ENCODE measurements at regions not wholly inside any gene's neighbourhood (a gene's known extent, or its start where the extent isn't known, plus 50 kb on each side); places are given as distances from the start of the nearest gene placed in this dataset.

DNA sequence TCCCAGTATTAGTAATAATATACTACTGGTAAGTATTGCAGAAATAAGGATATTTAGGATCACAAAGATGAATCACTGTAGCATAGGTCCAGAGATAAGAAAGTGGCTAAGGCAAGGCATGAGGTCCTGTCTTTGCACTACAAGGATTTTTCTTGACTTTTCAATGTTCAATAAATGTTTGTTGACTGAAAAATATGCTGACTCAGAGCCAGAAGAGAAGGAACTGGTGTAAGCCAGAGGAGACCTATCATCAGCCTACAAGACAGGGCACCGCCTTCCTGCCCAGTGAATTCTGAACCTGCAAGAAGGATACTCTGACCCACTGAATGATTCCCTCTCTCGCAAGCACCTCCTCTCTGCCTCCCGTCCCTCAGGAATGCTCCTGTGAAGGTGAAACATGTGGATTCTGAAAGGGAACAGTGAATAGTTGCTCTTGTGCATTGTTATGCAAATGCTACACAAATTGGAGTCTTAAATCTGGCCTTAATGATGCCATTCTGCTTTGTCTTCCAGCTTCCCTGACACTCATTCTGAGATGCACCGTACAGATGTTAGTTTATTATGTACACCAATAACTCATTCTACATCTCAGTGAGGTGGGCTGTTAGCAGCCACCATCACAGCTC, 540.0 kb downstream of the OMA1 start:
- in situ Hi-C loops (cut with MboI; ENCODE audit: low pct_unique_long_range_greater_than_20kb in 2 of 9, low sequenced_read_pairs in 9 of 9, unreplicated experiment in 9 of 9) = no loop called here
- no peak overlapping the region for H3K4me3 ChIP-seq
- peaks cover 24 to 32% of the 10 kb centered on the region in 2 donors for H3K4me1 ChIP-seq (replicated peaks in 1 of 2)
- peak in 5 of 8 experiments; percentile 72 to 91 (median 85) for ATAC-seq (replicated peaks in 6 of 8)
- H3K27ac ChIP-seq = no peak overlapping the region
- WGBS, 10 experiments = 0 to 63% (median 15%) methylated on average over 2 to 4 of the region's 4 CpGs; no CpG with 5 or more reads in 1 of the 10 experiments

DNA sequence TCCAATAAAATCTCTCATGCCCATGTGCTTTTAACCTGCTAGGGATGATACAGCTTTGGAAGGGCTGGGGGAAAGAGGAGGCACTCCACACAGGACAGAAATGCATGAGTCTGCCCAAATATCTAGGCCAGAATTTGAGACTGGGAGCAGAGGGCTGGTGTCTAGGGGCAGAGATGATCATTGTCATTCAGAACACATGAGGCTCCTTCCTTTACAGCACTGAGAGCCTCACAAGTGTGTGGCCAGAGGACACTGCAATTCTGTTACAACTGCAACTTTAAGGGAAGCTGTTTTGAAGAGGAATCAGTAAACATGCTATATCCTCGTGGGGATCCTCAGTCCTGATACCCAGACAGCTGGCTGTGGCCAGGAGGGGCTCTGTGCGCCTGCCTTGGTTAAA, 541.3 kb downstream of the OMA1 start:
- in situ Hi-C loops (cut with MboI; ENCODE audit: low pct_unique_long_range_greater_than_20kb in 2 of 9, low sequenced_read_pairs in 9 of 9, unreplicated experiment in 9 of 9) = no loop called here
- H3K4me3 ChIP-seq = no peak overlapping the region
- peak in 5 of 8 experiments; percentile 8 to 37 (median 19) for ATAC-seq (replicated peaks in 6 of 8)
- peaks cover 24 to 32% of the 10 kb centered on the region in 2 donors for H3K4me1 ChIP-seq (replicated peaks in 1 of 2)
- WGBS, 10 experiments = 0 to 56% (median 27%) methylated on average over 1 to 2 of the region's 2 CpGs; no CpG with 5 or more reads in 2 of the 10 experiments
- no peak overlapping the region for H3K27ac ChIP-seq

- Histone ChIP-seq H3K4me3 (no peak overlapping the region), H3K4me1 (replicated peaks in 1 of 2) (peaks cover 24 to 32% of the 10 kb centered on the region in 2 donors), H3K27ac (no peak overlapping the region)
- peak in 6 of 8 experiments; percentile 18 to 77 (median 36) for ATAC-seq (replicated peaks in 6 of 8)
- in situ Hi-C loops (cut with MboI; ENCODE audit: low pct_unique_long_range_greater_than_20kb in 2 of 9, low sequenced_read_pairs in 9 of 9, unreplicated experiment in 9 of 9) = no loop called here
- 6 to 90% (median 85%) methylated on average over 1 to 3 of the region's 3 CpGs; no CpG with 5 or more reads in 4 of the 10 experiments for WGBS, 10 experiments
These were observed 542.5 kb downstream of the OMA1 start for GRCh38 chr1:58003988-58004387.

- peaks cover 24 to 32% of the 10 kb centered on the region in 2 donors for H3K4me1 ChIP-seq (replicated peaks in 1 of 2)
- no peak overlapping the region for H3K27ac ChIP-seq
These were observed 543.5 kb downstream of the OMA1 start for GRCh38 chr1:58003059-58003458.

GRCh38 chr1:58000821-58001220, 545.7 kb downstream of the OMA1 start:
- Histone ChIP-seq H3K4me1 (replicated peaks in 1 of 2) (peaks cover 7 to 15% of the 10 kb centered on the region in 2 donors), H3K4me3 (no peak overlapping the region), H3K27ac (no peak overlapping the region)
- no peak for ATAC-seq (replicated peaks in 6 of 8)
- in situ Hi-C loops (cut with MboI; ENCODE audit: low pct_unique_long_range_greater_than_20kb in 2 of 9, low sequenced_read_pairs in 9 of 9, unreplicated experiment in 9 of 9) = no loop called here
- 6 to 100% (median 79%) methylated on average over 1 of the region's 1 CpG; no CpG with 5 or more reads in 2 of the 10 experiments for WGBS, 10 experiments

More at GRCh38 chr1:58003059-58003458, 543.5 kb downstream of the OMA1 start:
- whole genome bisulfite sequencing, 10 experiments = 0 to 47% (median 29%) methylated on average over 1 to 3 of the region's 3 CpGs; no CpG with 5 or more reads in 1 of the 10 experiments
- in situ Hi-C loops (cut with MboI; ENCODE audit: low pct_unique_long_range_greater_than_20kb in 2 of 9, low sequenced_read_pairs in 9 of 9, unreplicated experiment in 9 of 9) = no loop called here
- no peak for ATAC-seq (replicated peaks in 6 of 8)
- H3K4me3 ChIP-seq = no peak overlapping the region

- WGBS, 10 experiments = 10 to 100% (median 87%) methylated on average over 1 of the region's 1 CpG
- peaks cover 1 to 8% of the 10 kb centered on the region in 2 donors for H3K4me1 ChIP-seq (replicated peaks in 1 of 2)
- in situ Hi-C loops (cut with MboI; ENCODE audit: low pct_unique_long_range_greater_than_20kb in 2 of 9, low sequenced_read_pairs in 9 of 9, unreplicated experiment in 9 of 9) = no loop called here
- ATAC-seq (replicated peaks in 6 of 8) = no peak
- H3K4me3 ChIP-seq = no peak overlapping the region
- H3K27ac ChIP-seq = no peak overlapping the region
These were observed 546.4 kb downstream of the OMA1 start for GRCh38 chr1:58000116-58000515.

GRCh38 chr1:57996400-57996799, 550.1 kb downstream of the OMA1 start:
- 17 to 100% (median 75%) methylated on average over 1 to 2 of the region's 2 CpGs for WGBS, 10 experiments
- in situ Hi-C loops (cut with MboI; ENCODE audit: low pct_unique_long_range_greater_than_20kb in 2 of 9, low sequenced_read_pairs in 9 of 9, unreplicated experiment in 9 of 9) = no loop called here
- H3K4me3 ChIP-seq = no peak overlapping the region
- ATAC-seq (replicated peaks in 6 of 8) = no peak
- H3K4me1 ChIP-seq (replicated peaks in 1 of 2) = peaks cover 10 to 11% of the 10 kb centered on the region in 2 donors
- no peak overlapping the region for H3K27ac ChIP-seq

DNA sequence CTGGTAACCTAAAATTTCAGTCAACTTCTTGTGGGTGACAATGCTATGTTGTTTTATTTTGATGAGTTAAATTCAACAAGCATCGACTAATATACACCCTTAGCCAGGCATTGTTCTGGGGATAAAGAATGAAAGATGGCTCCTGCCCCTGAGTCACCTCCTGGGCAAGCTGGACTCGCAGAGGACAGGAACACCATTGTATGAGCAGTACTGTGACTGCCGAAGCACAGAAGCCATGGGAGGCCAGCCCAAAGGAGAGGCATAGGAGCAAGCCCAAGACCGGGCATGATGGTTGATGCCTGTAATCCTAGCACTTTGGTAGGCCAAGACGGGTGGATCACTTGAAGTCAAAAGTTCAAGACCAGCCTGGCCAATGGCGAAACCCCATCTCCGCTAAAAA, 555.2 kb downstream of the OMA1 start:
- no peak overlapping the region for H3K27ac ChIP-seq
- H3K4me3 ChIP-seq = no peak overlapping the region
- peaks cover 23 to 29% of the 10 kb centered on the region in 2 donors for H3K4me1 ChIP-seq (replicated peaks in 1 of 2)
- peak in 2 of 8 experiments; percentile 17 to 42 for ATAC-seq (replicated peaks in 6 of 8)
- in situ Hi-C loops (cut with MboI; ENCODE audit: low pct_unique_long_range_greater_than_20kb in 2 of 9, low sequenced_read_pairs in 9 of 9, unreplicated experiment in 9 of 9) = no loop called here
- WGBS, 10 experiments = 0 to 100% (median 83%) methylated on average over 1 to 7 of the region's 7 CpGs; no CpG with 5 or more reads in 3 of the 10 experiments

DNA sequence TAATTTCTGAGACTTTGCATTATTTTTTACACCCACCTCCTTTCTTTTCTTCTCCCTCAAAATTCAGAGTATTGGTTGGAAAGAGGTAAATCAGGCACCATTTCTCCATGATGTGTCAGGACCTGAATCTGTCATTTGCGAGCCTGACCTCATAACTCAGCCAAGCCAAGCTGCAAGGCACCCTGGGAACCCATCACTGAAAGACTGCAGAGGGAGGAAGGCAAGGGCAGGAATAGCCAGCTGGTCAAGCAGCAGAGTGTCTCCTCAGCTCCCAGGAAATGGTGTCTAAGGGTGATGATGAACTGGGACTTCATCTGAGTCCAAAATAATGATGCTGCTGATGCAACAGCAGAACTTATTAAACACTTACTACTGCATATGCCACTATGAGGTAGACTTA, 556.6 kb downstream of the OMA1 start:
- 0 to 100% (median 75%) methylated on average over 1 of the region's 1 CpG; no CpG with 5 or more reads in 2 of the 10 experiments for WGBS, 10 experiments
- Histone ChIP-seq H3K27ac (no peak overlapping the region), H3K4me3 (no peak overlapping the region), H3K4me1 (replicated peaks in 1 of 2) (peaks cover 23 to 29% of the 10 kb centered on the region in 2 donors)
- peak in 5 of 8 experiments; percentile 80 to 95 (median 89) for ATAC-seq (replicated peaks in 6 of 8)
- in situ Hi-C loops (cut with MboI; ENCODE audit: low pct_unique_long_range_greater_than_20kb in 2 of 9, low sequenced_read_pairs in 9 of 9, unreplicated experiment in 9 of 9) = no loop called here

GRCh38 chr1:57987523-57987922, 559.0 kb downstream of the OMA1 start:
- in situ Hi-C loops (cut with MboI; ENCODE audit: low pct_unique_long_range_greater_than_20kb in 2 of 9, low sequenced_read_pairs in 9 of 9, unreplicated experiment in 9 of 9) = no loop called here
- peaks cover 16 to 29% of the 10 kb centered on the region in 2 donors for H3K4me1 ChIP-seq (replicated peaks in 1 of 2)
- H3K27ac ChIP-seq = no peak overlapping the region
- H3K4me3 ChIP-seq = no peak overlapping the region
- WGBS, 10 experiments = 0 to 60% (median 33%) methylated on average over 1 to 4 of the region's 4 CpGs; no CpG with 5 or more reads in 1 of the 10 experiments
- no peak for ATAC-seq (replicated peaks in 6 of 8)

- no peak for ATAC-seq (replicated peaks in 6 of 8)
- WGBS, 10 experiments = 16 to 100% (median 62%) methylated on average over 2 to 5 of the region's 5 CpGs; no CpG with 5 or more reads in 1 of the 10 experiments
- in situ Hi-C loops (cut with MboI; ENCODE audit: low pct_unique_long_range_greater_than_20kb in 2 of 9, low sequenced_read_pairs in 9 of 9, unreplicated experiment in 9 of 9) = no loop called here
These were observed 560.1 kb downstream of the OMA1 start for GRCh38 chr1:57986432-57986831.

DNA sequence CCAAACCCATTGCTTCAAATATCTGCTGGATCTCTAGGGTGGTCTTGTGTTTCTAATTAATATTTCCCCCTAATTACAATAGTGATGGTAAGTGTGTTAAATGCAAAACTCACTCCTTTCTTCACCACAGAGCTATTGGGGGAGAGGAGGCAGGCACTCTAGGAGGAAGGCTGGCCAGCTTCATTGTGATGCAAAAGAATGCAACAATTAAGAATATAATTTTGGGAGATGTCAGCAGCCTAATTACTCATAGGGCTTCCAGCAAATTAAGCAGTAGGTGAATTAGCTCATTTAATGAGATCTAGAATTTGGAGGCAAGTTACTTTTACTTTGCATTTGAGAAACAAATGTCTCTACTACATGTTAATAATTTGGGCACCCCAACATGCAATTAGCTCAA, 560.4 kb upstream of the DAB1 start:
- no peak overlapping the region for H3K4me3 ChIP-seq
- peaks cover 8 to 18% of the 10 kb centered on the region in 2 donors for H3K4me1 ChIP-seq (replicated peaks in 1 of 2)
- in situ Hi-C loops (cut with MboI; ENCODE audit: low pct_unique_long_range_greater_than_20kb in 2 of 9, low sequenced_read_pairs in 9 of 9, unreplicated experiment in 9 of 9) = no loop called here
- no peak for ATAC-seq (replicated peaks in 6 of 8)
- no peak overlapping the region for H3K27ac ChIP-seq

More at GRCh38 chr1:57986432-57986831, 560.1 kb downstream of the OMA1 start:
- no peak overlapping the region for H3K4me3 ChIP-seq
- peaks cover 16 to 29% of the 10 kb centered on the region in 2 donors for H3K4me1 ChIP-seq (replicated peaks in 1 of 2)
- no peak overlapping the region for H3K27ac ChIP-seq

DNA sequence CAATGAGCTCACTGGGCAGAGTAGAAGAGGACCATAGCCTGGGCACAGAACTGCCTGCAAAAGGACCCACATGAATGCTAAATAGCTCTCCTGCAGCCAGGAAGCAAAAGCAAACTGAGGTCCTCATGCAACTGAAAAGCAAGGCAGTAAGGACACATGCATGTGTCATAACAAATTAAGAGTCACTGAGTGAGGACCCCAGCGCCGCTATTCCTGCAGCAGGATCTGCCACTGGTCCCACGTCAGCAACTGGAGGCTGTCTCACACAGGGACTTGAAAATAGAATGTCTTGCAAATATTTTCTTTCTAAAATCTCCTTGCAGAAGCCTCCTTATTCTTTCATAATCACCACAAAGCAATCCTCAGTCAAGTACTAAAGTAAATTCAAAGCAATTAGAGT, 559.6 kb upstream of the DAB1 start:
- no peak overlapping the region for H3K27ac ChIP-seq
- in situ Hi-C loops (cut with MboI; ENCODE audit: low pct_unique_long_range_greater_than_20kb in 2 of 9, low sequenced_read_pairs in 9 of 9, unreplicated experiment in 9 of 9) = no loop called here
- no peak overlapping the region for H3K4me3 ChIP-seq
- H3K4me1 ChIP-seq (replicated peaks in 1 of 2) = peaks cover 8 to 18% of the 10 kb centered on the region in 2 donors
- ATAC-seq (replicated peaks in 6 of 8) = peak in 5 of 8 experiments; percentile 22 to 59 (median 39)
- WGBS, 10 experiments = 33 to 71% (median 64%) methylated on average over 1 to 3 of the region's 3 CpGs; no CpG with 5 or more reads in 5 of the 10 experiments

DNA sequence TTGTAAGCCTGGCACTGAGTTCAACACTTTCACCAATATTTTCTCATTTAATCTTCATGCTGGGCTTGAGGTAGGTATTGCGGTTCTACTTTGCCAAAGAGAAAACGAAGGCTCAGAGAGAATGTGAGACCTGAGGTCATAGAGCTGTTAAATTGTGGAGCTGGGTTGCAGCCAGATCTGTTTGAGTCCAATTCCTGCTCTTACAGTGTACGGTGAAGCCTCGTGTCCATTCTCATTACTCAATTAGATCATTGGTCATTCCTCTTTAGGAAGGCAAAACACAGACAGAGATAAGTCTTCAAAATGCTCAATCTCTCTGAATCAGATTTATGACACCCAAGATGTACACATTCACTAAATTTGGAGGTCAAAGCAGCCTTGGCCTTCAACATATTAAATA, 559.0 kb upstream of the DAB1 start:
- H3K27ac ChIP-seq = no peak overlapping the region
- H3K4me1 ChIP-seq (replicated peaks in 1 of 2) = peaks cover 8 to 17% of the 10 kb centered on the region in 2 donors
- ATAC-seq (replicated peaks in 6 of 8) = no peak
- H3K4me3 ChIP-seq = no peak overlapping the region
- in situ Hi-C loops (cut with MboI; ENCODE audit: low pct_unique_long_range_greater_than_20kb in 2 of 9, low sequenced_read_pairs in 9 of 9, unreplicated experiment in 9 of 9) = no loop called here
- 0 to 96% (median 80%) methylated on average over 2 to 4 of the region's 4 CpGs; no CpG with 5 or more reads in 1 of the 10 experiments for WGBS, 10 experiments

All from motor neuron (in vitro differentiated cells).